Naive thymus-derived CD4-positive, alpha-beta T cell (primary cell): ENCODE measurements at regions not wholly inside any gene's neighbourhood (a gene's known extent, or its start where the extent isn't known, plus 50 kb on each side); places are given as distances from the start of the nearest gene placed in this dataset.

ENCODE experiments used
- ATAC-seq: fragments of 150-1000 bp; cut with Tn5 transposase; 2 replicates; pipeline ENCODE4 v1.10.0; 2021; ENCODE audit warnings: mild to moderate bottlenecking, moderate library complexity
- CTCF ChIA-PET: fragments of 350-600 bp; sonication (Branson Sonifier 250); formaldehyde crosslinking; loops from one replicate; lab custom pipeline; 2021; ENCODE audit warnings: antibody characterized with exemption; lab: Charles Lee
- POLR2A ChIA-PET: fragments of 350-600 bp; sonication (Branson Sonifier 250); formaldehyde crosslinking; loops from one replicate; lab custom pipeline; 2021; ENCODE audit warnings: antibody characterized with exemption, inconsistent platforms; lab: Charles Lee
- DNase-seq, 9 donors: peaks; one replicate each; pipeline versions ENCODE4 v3.0.0 to v3.0.0-alpha.2; 2020 to 2022; ENCODE audit warnings: mixed read lengths in 1 of 9
- H3K27ac ChIP-seq: one replicate; pipeline ENCODE4 v1.7.0; 2013; ENCODE audit warnings: mild to moderate bottlenecking, low read depth, low read length, moderate library complexity
- H3K27me3 ChIP-seq, 2 donors: one replicate each; pipeline ENCODE4 v1.7.0; 2013; ENCODE audit warnings: low read length in 2 of 2, mild to moderate bottlenecking in 2 of 2, moderate library complexity in 2 of 2; ENCODE audit not compliant: control insufficient read depth in 2 of 2, insufficient read depth in 2 of 2
- H3K36me3 ChIP-seq, 3 experiments: 1 replicate in 2 of 3; 2 replicates in 1 of 3; pipeline ENCODE4 v1.7.0; 2013; ENCODE audit warnings: low read length in 3 of 3, mild to moderate bottlenecking in 3 of 3, moderate library complexity in 1 of 3; ENCODE audit not compliant: insufficient read depth in 3 of 3, control insufficient read depth in 2 of 3
- H3K4me1 ChIP-seq, 2 donors: one replicate each; pipeline ENCODE4 v1.7.0; 2013; ENCODE audit warnings: low read length in 2 of 2, mild to moderate bottlenecking in 2 of 2, moderate library complexity in 1 of 2; ENCODE audit not compliant: control insufficient read depth in 2 of 2, insufficient read depth in 2 of 2
- H3K4me3 ChIP-seq: 2 replicates; pipeline ENCODE4 v1.7.0; 2013; ENCODE audit warnings: mild to moderate bottlenecking, low read length
- H3K9me3 ChIP-seq, 3 experiments: 1 replicate in 2 of 3; 2 replicates in 1 of 3; pipeline ENCODE4 v1.7.0; 2013; ENCODE audit warnings: low read length in 3 of 3; ENCODE audit not compliant: control insufficient read depth in 2 of 3
- H3K27ac Mint-ChIP-seq, 9 donors: one replicate each; pipeline ENCODE4 v1.8.0; 2020 to 2022; ENCODE audit warnings: mixed read lengths in 9 of 9, mild to moderate bottlenecking in 8 of 9, moderate library complexity in 5 of 9, inconsistent platforms in 2 of 9
- H3K27me3 Mint-ChIP-seq, 5 donors: one replicate each; pipeline ENCODE4 v1.8.0; 2021 to 2022; ENCODE audit warnings: mixed read lengths in 5 of 5, mild to moderate bottlenecking in 1 of 5
- H3K36me3 Mint-ChIP-seq, 5 donors: one replicate each; pipeline ENCODE4 v1.8.0; 2020 to 2022; ENCODE audit warnings: mixed read lengths in 5 of 5, mild to moderate bottlenecking in 3 of 5, inconsistent platforms in 1 of 5
- H3K4me1 Mint-ChIP-seq, 7 donors: one replicate each; pipeline ENCODE4 v1.8.0; 2020 to 2022; ENCODE audit warnings: mixed read lengths in 7 of 7, mild to moderate bottlenecking in 3 of 7, inconsistent platforms in 1 of 7
- H3K4me3 Mint-ChIP-seq, 10 donors: one replicate each; pipeline ENCODE4 v1.8.0; 2020 to 2022; ENCODE audit warnings: mild to moderate bottlenecking in 10 of 10, mixed read lengths in 10 of 10, moderate library complexity in 6 of 10, inconsistent platforms in 2 of 10
- H3K9me3 Mint-ChIP-seq, 11 donors: one replicate each; pipeline ENCODE4 v1.8.0; 2020 to 2022; ENCODE audit warnings: mixed read lengths in 11 of 11, mild to moderate bottlenecking in 4 of 11, inconsistent platforms in 1 of 11, moderate library complexity in 1 of 11
- intact Hi-C, 2 donors: fragments of 100-400 bp; cut with micrococcal nuclease; formaldehyde crosslinking; loops; one replicate each; pipeline ENCODE4 v1.15.1; 2023

DNA sequence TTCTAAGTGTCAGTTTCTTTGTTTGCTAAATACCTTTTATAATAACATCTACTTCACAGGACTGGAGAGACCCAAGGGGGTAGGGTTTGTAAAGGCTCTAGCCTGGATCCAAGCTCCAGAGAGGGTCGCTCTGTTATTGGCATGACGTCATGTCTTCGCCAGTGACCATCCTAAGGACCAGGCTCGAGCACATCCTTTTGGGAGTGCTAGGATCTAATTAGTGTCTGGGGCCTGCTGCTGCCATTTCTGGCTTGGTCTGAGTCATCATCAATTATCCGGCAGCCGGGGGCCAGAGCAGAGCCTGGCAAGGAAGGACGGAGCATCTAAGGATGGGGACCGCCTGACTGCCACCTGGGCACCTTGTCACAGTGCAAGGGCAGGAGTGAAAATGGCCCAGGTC lies 153.0 kb downstream of the NSG2 start:
- Histone ChIP-seq H3K36me3 (no peaks in the 10 kb centered on the region), H3K27me3 (no peaks in the 10 kb centered on the region), H3K4me3 (no peak overlapping the region), H3K27ac (no peak overlapping the region), H3K4me1 (no peaks in the 10 kb centered on the region), H3K9me3 (no peaks in the 10 kb centered on the region)
- ATAC-seq (no peak), DNase-seq (no peak)
- Mint-ChIP-seq H3K27ac (no peak overlapping the region), H3K4me1 (no peaks in the 10 kb centered on the region), H3K4me3 (no peak overlapping the region), H3K27me3 (peaks cover 0 to 10% (median 0%) of the 10 kb centered on the region in 5 donors), H3K9me3 (peaks cover 0 to 9% (median 3%) of the 10 kb centered on the region in 11 donors), H3K36me3 (no peaks in the 10 kb centered on the region)
- intact Hi-C loops: no loop called here
- CTCF ChIA-PET: no interaction called here
- POLR2A ChIA-PET: no interaction called here

DNA sequence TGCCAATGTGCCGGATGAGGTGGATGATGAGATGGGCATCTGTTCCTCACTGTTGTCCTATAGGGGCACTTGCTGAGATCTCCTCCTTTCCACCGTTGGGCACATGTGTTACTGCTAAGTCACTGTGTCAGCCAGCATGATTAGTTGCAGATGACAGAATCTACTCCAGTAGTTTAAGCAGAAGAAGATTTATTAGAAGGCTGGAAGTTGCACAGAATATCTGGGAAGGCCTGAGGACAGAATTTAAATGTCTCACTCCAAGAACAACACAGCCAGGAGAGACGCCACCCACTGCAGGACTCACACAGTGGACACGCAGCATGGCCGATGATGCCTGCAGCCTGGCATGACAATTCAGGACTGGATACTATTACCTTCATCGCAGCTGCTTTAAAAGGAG lies 157.5 kb downstream of the NSG2 start:
- no peaks in the 10 kb centered on the region for H3K4me1 Mint-ChIP-seq
- Histone ChIP-seq H3K27me3 (no peaks in the 10 kb centered on the region), H3K27ac (no peak overlapping the region), H3K36me3 (no peaks in the 10 kb centered on the region), H3K4me1 (no peaks in the 10 kb centered on the region), H3K9me3 (no peaks in the 10 kb centered on the region), H3K4me3 (no peak overlapping the region)
- no peak overlapping the region for H3K4me3 Mint-ChIP-seq
- H3K27me3 Mint-ChIP-seq: peaks cover 0 to 31% (median 18%) of the 10 kb centered on the region in 5 donors
- POLR2A ChIA-PET: no interaction called here
- no peak for ATAC-seq
- H3K9me3 Mint-ChIP-seq: peaks cover 0 to 12% (median 3%) of the 10 kb centered on the region in 11 donors
- H3K36me3 Mint-ChIP-seq: no peaks in the 10 kb centered on the region
- intact Hi-C loops: no loop called here
- CTCF ChIA-PET: no interaction called here
- H3K27ac Mint-ChIP-seq: no peak overlapping the region
- no peak for DNase-seq

DNA sequence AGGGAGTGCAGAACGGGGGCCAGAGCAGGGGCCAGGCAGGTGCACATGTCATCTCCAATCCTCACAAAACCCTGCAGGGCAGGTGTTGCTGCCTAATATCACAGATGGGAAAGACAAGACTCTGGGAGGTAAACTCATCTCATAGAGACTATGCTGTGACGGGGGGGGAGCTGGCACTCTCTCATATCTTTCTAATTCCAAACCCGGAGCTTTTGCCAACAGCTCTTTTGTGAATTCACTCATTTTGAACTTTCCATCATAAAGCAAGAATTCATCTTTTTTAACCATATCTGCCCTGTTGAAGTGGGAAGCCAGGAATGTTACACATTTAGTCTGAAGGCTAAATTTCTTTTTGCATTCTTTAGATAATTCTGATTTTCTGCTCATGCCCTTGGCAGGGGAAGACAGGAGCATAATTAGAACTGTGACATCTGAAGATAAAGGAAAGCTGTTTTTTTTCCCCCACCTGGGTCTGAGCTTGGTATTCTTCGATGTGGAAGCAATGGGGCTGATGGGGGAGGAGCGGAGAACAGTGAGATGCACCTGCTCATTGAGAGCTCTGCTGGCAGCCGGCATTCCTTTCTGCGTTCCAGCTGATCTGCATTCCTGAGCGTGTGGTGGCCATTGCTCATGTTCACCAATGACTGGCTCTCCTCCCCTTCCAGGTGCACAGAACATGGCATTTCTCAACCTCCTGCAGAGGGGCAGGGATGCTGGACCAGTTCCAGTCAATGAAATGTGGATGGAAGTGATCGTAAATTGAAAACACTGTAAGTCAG lies 159.2 kb downstream of the NSG2 start:
- POLR2A ChIA-PET: no interaction called here
- no peaks in the 10 kb centered on the region for H3K9me3 ChIP-seq
- Mint-ChIP-seq H3K36me3 (no peaks in the 10 kb centered on the region), H3K4me1 (no peaks in the 10 kb centered on the region), H3K27me3 (peaks cover 0 to 35% (median 18%) of the 10 kb centered on the region in 5 donors), H3K27ac (no peak overlapping the region), H3K4me3 (no peak overlapping the region), H3K9me3 (peaks cover 0 to 12% (median 3%) of the 10 kb centered on the region in 11 donors)
- H3K4me1 ChIP-seq: no peaks in the 10 kb centered on the region
- H3K27me3 ChIP-seq: no peaks in the 10 kb centered on the region
- ATAC-seq: no peak
- H3K27ac ChIP-seq: no peak overlapping the region
- no peak for DNase-seq
- CTCF ChIA-PET: no interaction called here
- H3K4me3 ChIP-seq: no peak overlapping the region
- intact Hi-C loops: no loop called here
- H3K36me3 ChIP-seq: no peaks in the 10 kb centered on the region

DNA sequence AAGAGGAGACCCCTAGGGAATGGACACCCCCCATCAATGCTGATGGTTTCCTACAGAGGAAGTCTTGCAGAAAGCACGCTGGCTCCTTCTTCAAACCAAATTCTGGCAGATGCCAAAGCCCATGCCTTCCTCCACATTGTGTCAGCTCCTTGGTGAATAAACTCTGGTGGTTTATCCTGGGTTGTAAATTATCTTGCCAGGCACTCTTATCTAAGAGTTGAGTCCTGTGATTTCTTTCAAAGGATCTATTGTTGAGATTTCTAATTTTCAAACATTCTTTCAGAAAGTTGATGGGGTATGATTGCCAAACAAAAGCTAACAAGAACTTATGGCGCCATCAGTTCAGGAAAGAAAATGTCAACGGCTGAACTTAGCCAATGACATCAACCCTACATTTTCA lies 160.4 kb downstream of the NSG2 start:
- peaks cover 0 to 44% (median 22%) of the 10 kb centered on the region in 5 donors for H3K27me3 Mint-ChIP-seq
- no peak overlapping the region for H3K4me3 Mint-ChIP-seq
- peaks cover 0 to 1% (median 0%) of the 10 kb centered on the region in 7 donors for H3K4me1 Mint-ChIP-seq
- ChIA-PET POLR2A (no interaction called here), CTCF (no interaction called here)
- Histone ChIP-seq H3K9me3 (no peaks in the 10 kb centered on the region), H3K4me1 (no peaks in the 10 kb centered on the region), H3K4me3 (no peak overlapping the region), H3K27ac (no peak overlapping the region), H3K27me3 (no peaks in the 10 kb centered on the region), H3K36me3 (no peaks in the 10 kb centered on the region)
- H3K27ac Mint-ChIP-seq: no peak overlapping the region
- DNase-seq (no peak), ATAC-seq (no peak)
- intact Hi-C loops: no loop called here
- H3K9me3 Mint-ChIP-seq: peaks cover 0 to 12% (median 2%) of the 10 kb centered on the region in 11 donors
- no peaks in the 10 kb centered on the region for H3K36me3 Mint-ChIP-seq

DNA sequence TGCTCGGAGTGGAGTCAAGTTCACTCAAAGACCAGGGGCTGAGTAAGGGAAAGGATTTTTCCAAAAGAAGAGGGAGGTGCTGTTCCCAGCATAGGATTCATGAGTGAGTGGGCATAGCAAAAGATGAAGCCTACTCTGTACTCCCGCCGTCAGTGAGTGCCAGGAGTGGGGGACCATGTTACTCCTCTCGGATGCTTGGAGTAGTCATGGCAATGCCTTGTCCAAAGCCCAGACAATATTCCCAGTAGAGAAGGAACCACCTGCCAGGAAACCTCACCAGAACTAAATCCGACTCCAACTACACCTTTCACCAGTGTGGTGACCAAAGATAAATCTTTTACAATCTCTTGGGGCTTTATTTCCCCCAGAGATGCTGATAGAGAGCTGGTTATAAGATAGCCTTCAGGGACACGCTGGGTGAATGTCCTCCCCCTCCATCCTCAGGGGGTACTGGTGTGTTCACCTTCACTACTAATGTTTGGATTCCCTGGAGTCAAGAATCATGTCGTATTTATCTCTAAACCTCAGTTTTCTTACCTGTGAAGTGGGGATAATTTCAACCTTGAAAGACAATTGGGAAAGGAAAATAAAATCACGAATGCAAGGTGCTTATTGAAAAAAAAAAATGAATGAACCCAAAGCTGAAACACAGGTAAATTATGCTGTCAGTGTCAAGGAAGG lies 165.2 kb downstream of the NSG2 start:
- H3K4me3 ChIP-seq: no peak overlapping the region
- DNase-seq (no peak), ATAC-seq (peak; percentile 18)
- Mint-ChIP-seq H3K27me3 (peaks cover 0 to 35% (median 14%) of the 10 kb centered on the region in 5 donors), H3K9me3 (peaks cover 0 to 5% (median 0%) of the 10 kb centered on the region in 11 donors), H3K27ac (no peak overlapping the region), H3K36me3 (no peaks in the 10 kb centered on the region), H3K4me1 (peaks cover 0 to 3% (median 0%) of the 10 kb centered on the region in 7 donors), H3K4me3 (no peak overlapping the region)
- ChIA-PET CTCF (no interaction called here), POLR2A (no interaction called here)
- intact Hi-C loops: no loop called here
- no peaks in the 10 kb centered on the region for H3K9me3 ChIP-seq
- H3K4me1 ChIP-seq: no peaks in the 10 kb centered on the region
- H3K27me3 ChIP-seq: no peaks in the 10 kb centered on the region
- no peak overlapping the region for H3K27ac ChIP-seq
- no peaks in the 10 kb centered on the region for H3K36me3 ChIP-seq

- Mint-ChIP-seq H3K9me3 (peaks cover 0 to 5% (median 0%) of the 10 kb centered on the region in 11 donors), H3K27me3 (peaks cover 0 to 38% (median 16%) of the 10 kb centered on the region in 5 donors), H3K4me3 (no peak overlapping the region), H3K27ac (no peak overlapping the region), H3K4me1 (peaks cover 0 to 3% (median 0%) of the 10 kb centered on the region in 7 donors), H3K36me3 (no peaks in the 10 kb centered on the region)
- no peaks in the 10 kb centered on the region for H3K36me3 ChIP-seq
- no peaks in the 10 kb centered on the region for H3K27me3 ChIP-seq
- no peak overlapping the region for H3K27ac ChIP-seq
- POLR2A ChIA-PET: no interaction called here
- intact Hi-C loops: no loop called here
- CTCF ChIA-PET: no interaction called here
- no peaks in the 10 kb centered on the region for H3K9me3 ChIP-seq
- ATAC-seq: no peak
- no peak overlapping the region for H3K4me3 ChIP-seq
- H3K4me1 ChIP-seq: no peaks in the 10 kb centered on the region
- DNase-seq: no peak
These were observed 165.7 kb downstream of the NSG2 start for GRCh38 chr5:174211277-174211626.
